Natural killer cell (primary cell): ENCODE measurements at regions not wholly inside any gene's neighbourhood (a gene's known extent, or its start where the extent isn't known, plus 50 kb on each side); places are given as distances from the start of the nearest gene placed in this dataset.

Source experiments
- ATAC-seq, 3 donors: fragments of 150-1000 bp in 2 of 3; fragments of 200-7000 bp in 1 of 3; cut with Tn5 transposase; 1 replicate in 1 of 3; 2 replicates in 2 of 3; pipeline ENCODE4 v1.10.0; 2021; ENCODE audit warnings: mild to moderate bottlenecking in 2 of 3, moderate library complexity in 2 of 3
- DNase-seq, 2 donors: peaks; one replicate each; pipeline versions ENCODE4 v3.0.0 to v3.0.0-alpha.2; 2013 to 2021; ENCODE audit warnings: mixed read lengths in 1 of 2
- H3K27ac ChIP-seq: one replicate; pipeline ENCODE4 v1.5.1; 2013; ENCODE audit warnings: mild to moderate bottlenecking, low read length
- H3K27me3 ChIP-seq: one replicate; pipeline ENCODE4 v1.6.1; 2013; ENCODE audit warnings: low read length; ENCODE audit not compliant: control insufficient read depth, insufficient read depth
- H3K36me3 ChIP-seq: one replicate; pipeline ENCODE4 v1.6.1; 2013; ENCODE audit warnings: low read length; ENCODE audit not compliant: control insufficient read depth, insufficient read depth
- H3K4me1 ChIP-seq: one replicate; pipeline ENCODE4 v1.6.1; 2013; ENCODE audit warnings: low read length; ENCODE audit not compliant: control insufficient read depth, insufficient read depth
- H3K4me3 ChIP-seq: one replicate; pipeline ENCODE4 v1.5.1; 2013; ENCODE audit warnings: low read length
- H3K9me3 ChIP-seq: one replicate; pipeline ENCODE4 v1.6.1; 2013; ENCODE audit warnings: low read length; ENCODE audit not compliant: control insufficient read depth, insufficient read depth
- H3K27ac Mint-ChIP-seq, 2 donors: one replicate each; pipeline ENCODE4 v1.8.0; 2022; ENCODE audit warnings: mild to moderate bottlenecking in 2 of 2, mixed read lengths in 2 of 2, moderate library complexity in 1 of 2
- H3K27me3 Mint-ChIP-seq, 2 donors: one replicate each; pipeline ENCODE4 v1.8.0; 2022; ENCODE audit warnings: low read depth in 2 of 2, mixed read lengths in 2 of 2
- H3K36me3 Mint-ChIP-seq: one replicate; pipeline ENCODE4 v1.8.0; 2022; ENCODE audit warnings: mixed read lengths
- H3K4me1 Mint-ChIP-seq, 2 donors: one replicate each; pipeline ENCODE4 v1.8.0; 2022; ENCODE audit warnings: mixed read lengths in 2 of 2
- H3K4me3 Mint-ChIP-seq: one replicate; pipeline ENCODE4 v1.8.0; 2022; ENCODE audit warnings: mild to moderate bottlenecking, moderate library complexity, mixed read lengths
- H3K9me3 Mint-ChIP-seq, 2 donors: one replicate each; pipeline ENCODE4 v1.8.0; 2022; ENCODE audit warnings: mixed read lengths in 2 of 2
- CTCF ChIP-seq: fragments of 200-600 bp; IDR thresholded peaks from one replicate; pipeline ENCODE4 v1.8.0; 2022; ENCODE audit warnings: antibody characterized with exemption
- WGBS: methylation state at CpG from one replicate; pipeline ENCODE4 v1.1.7; 2013; ENCODE audit warnings: missing lambda C conversion rate; ENCODE audit not compliant: insufficient coverage; 5-methylcytosine and 5-hydroxymethylcytosine counted together
- intact Hi-C: fragments of 100-400 bp; cut with micrococcal nuclease; formaldehyde crosslinking; loops from one replicate; pipeline ENCODE4 v1.14.2; 2022

GRCh38 chr6:145400508-145400907 is 334.8 kb downstream of the EPM2A start:
- no peaks in the 10 kb centered on the region for H3K4me1 ChIP-seq
- H3K4me3 ChIP-seq: no peak overlapping the region
- TF ChIP-seq CTCF: no peak
- Mint-ChIP-seq H3K27me3 (no peaks in the 10 kb centered on the region), H3K9me3 (peaks cover 5 to 13% of the 10 kb centered on the region in 2 donors), H3K4me1 (no peaks in the 10 kb centered on the region), H3K36me3 (no peaks in the 10 kb centered on the region), H3K4me3 (no peak overlapping the region), H3K27ac (no peak overlapping the region)
- WGBS: 70% methylated on average over 4 of the region's 4 CpGs
- no peak overlapping the region for H3K27ac ChIP-seq
- intact Hi-C loops: no loop called here
- no peaks in the 10 kb centered on the region for H3K36me3 ChIP-seq
- ATAC-seq (no peak), DNase-seq (no peak)
- H3K27me3 ChIP-seq: no peaks in the 10 kb centered on the region
- H3K9me3 ChIP-seq: no peaks in the 10 kb centered on the region

GRCh38 chr6:145405006-145405551 is 330.2 kb downstream of the EPM2A start:
- H3K27me3 ChIP-seq: no peaks in the 10 kb centered on the region
- no peak overlapping the region for H3K4me3 Mint-ChIP-seq

GRCh38 chr6:145406783-145407182 is 328.5 kb downstream of the EPM2A start:
- H3K36me3 Mint-ChIP-seq: no peaks in the 10 kb centered on the region
- no peaks in the 10 kb centered on the region for H3K36me3 ChIP-seq
- H3K27ac ChIP-seq: no peak overlapping the region
- H3K4me3 Mint-ChIP-seq: no peak overlapping the region
- ATAC-seq: no peak
- TF ChIP-seq CTCF: no peak
- DNase-seq: no peak
- intact Hi-C loops: no loop called here
- no peak overlapping the region for H3K27ac Mint-ChIP-seq
- H3K27me3 Mint-ChIP-seq: no peaks in the 10 kb centered on the region
- H3K4me1 Mint-ChIP-seq: no peaks in the 10 kb centered on the region
- no peaks in the 10 kb centered on the region for H3K27me3 ChIP-seq
- 44% methylated on average over 4 of the region's 4 CpGs for WGBS
- no peaks in the 10 kb centered on the region for H3K4me1 ChIP-seq
- H3K9me3 Mint-ChIP-seq: peaks cover 7 to 9% of the 10 kb centered on the region in 2 donors
- H3K4me3 ChIP-seq: no peak overlapping the region
- H3K9me3 ChIP-seq: no peaks in the 10 kb centered on the region

More at GRCh38 chr6:145405006-145405551, 330.2 kb downstream of the EPM2A start:
- WGBS: 84% methylated on average over 5 of the region's 5 CpGs
- intact Hi-C loops: no loop called here
- no peaks in the 10 kb centered on the region for H3K36me3 ChIP-seq
- H3K27ac ChIP-seq: no peak overlapping the region
- H3K9me3 ChIP-seq: no peaks in the 10 kb centered on the region
- Mint-ChIP-seq H3K9me3 (peaks cover 7 to 11% of the 10 kb centered on the region in 2 donors), H3K27me3 (no peaks in the 10 kb centered on the region), H3K4me1 (no peaks in the 10 kb centered on the region), H3K36me3 (no peaks in the 10 kb centered on the region), H3K27ac (no peak overlapping the region)
- no peak overlapping the region for H3K4me3 ChIP-seq
- TF ChIP-seq CTCF: no peak
- no peaks in the 10 kb centered on the region for H3K4me1 ChIP-seq
- ATAC-seq (no peak), DNase-seq (no peak)

GRCh38 chr6:145415616-145416015 is 319.7 kb downstream of the EPM2A start:
- no peaks in the 10 kb centered on the region for H3K36me3 ChIP-seq
- no peak overlapping the region for H3K27ac ChIP-seq
- 71% methylated on average over 2 of the region's 2 CpGs for WGBS
- no peaks in the 10 kb centered on the region for H3K27me3 Mint-ChIP-seq
- no peak for DNase-seq
- H3K4me3 ChIP-seq: no peak overlapping the region
- H3K27me3 ChIP-seq: no peaks in the 10 kb centered on the region
- H3K9me3 Mint-ChIP-seq: peaks cover 10 to 12% of the 10 kb centered on the region in 2 donors
- no peak for ATAC-seq
- H3K4me1 ChIP-seq: no peaks in the 10 kb centered on the region
- H3K9me3 ChIP-seq: peaks cover 3% of the 10 kb centered on the region
- H3K36me3 Mint-ChIP-seq: no peaks in the 10 kb centered on the region
- H3K27ac Mint-ChIP-seq: no peak overlapping the region
- no peak overlapping the region for H3K4me3 Mint-ChIP-seq
- no peaks in the 10 kb centered on the region for H3K4me1 Mint-ChIP-seq
- TF ChIP-seq CTCF: no peak
- intact Hi-C loops: no loop called here
